Stimulated activated CD4-positive, alpha-beta T cell treated with anti-CD3 and anti-CD28 coated beads, Interleukin-4, amount 100 ng/mL, for 24 hours (primary cell): ENCODE measurements at regions not wholly inside any gene's neighbourhood (a gene's known extent, or its start where the extent isn't known, plus 50 kb on each side); places are given as distances from the start of the nearest gene placed in this dataset.

Experiments
- DNase-seq: peaks from one replicate; pipeline ENCODE4 v3.0.0-alpha.2; 2020

GRCh38 chr11:37088573-37088910, 490.5 kb upstream of the RAG2 start:
- no peak for DNase-seq

GRCh38 chr11:37087650-37088572, 489.9 kb upstream of the RAG2 start:
- no peak for DNase-seq

DNA sequence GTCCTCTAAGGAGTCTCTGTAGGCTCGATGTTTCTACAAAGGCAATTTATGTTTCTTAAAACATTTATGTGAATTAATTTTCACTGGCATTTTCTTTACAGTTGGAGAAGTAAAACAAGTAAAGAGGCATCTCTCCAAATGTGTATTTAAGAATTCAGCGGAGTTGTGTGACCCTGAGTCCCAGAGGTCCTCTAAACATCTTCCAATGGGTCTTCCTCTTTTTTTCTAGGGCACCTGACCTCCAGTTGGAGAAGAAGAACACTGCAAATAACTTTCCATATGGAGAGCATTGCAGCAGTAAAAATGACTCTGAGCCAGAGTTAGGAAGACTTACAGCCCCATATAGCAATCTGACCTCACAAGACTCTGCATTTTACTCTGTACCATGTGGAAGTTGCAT, 480.5 kb upstream of the RAG2 start:
- DNase-seq, result no peak

GRCh38 chr11:37076866-37077265, 478.8 kb upstream of the RAG2 start:
- DNase-seq, result no peak

DNA sequence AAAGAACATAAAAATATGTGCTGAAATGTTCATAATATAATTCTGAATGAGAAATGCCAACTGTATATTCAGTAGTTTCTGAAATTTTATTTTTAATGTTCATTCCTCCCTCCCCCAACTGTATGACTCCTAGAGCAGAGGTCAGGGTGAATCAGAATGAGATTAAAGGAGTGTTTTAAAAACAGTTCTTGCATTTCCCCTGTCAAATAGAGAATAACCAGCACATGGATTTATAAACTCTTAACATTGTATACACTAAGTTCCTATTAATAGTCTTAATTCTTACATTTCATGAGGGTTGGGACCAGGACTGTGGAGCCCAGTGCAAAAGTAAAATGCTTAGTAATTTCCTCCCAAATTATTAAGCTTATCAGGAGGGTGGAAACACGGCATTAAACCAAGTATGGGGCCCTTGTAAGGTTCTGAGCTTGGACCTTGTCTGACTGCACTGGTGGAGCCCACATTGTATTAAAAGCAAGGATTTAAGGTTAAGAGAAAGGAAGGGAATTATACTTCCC, 474.6 kb upstream of the RAG2 start:
- DNase-seq, result no peak

GRCh38 chr11:37050311-37050710, 452.3 kb upstream of the RAG2 start:
- no peak for DNase-seq

DNA sequence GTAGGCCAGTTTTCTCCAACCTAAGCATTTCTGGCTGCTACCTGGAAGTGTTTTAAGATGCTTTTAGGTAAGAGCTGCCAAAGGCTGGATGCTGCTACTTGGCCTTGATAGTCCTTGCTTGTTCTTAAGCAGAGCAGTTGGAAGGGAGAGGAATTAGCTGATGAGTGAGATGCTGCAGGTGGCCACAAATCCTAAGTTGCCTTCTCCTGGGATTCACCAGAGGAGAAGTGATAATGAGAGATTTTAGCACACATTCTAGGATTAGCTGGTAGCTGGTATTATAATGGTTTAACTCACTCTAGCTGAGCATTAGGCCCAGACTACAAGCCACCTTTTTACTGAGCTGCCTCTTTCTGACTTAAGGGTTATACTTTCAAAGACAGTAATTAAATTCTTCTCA, 442.9 kb upstream of the RAG2 start:
- DNase-seq, result no peak

- DNase-seq, result no peak
These were observed 440.9 kb upstream of the RAG2 start for GRCh38 chr11:37038911-37039310.

- DNase-seq, result no peak
These were observed 428.7 kb upstream of the RAG2 start for GRCh38 chr11:37026741-37027140.

GRCh38 chr11:37026326-37026725, 428.3 kb upstream of the RAG2 start:
- DNase-seq, result no peak

DNA sequence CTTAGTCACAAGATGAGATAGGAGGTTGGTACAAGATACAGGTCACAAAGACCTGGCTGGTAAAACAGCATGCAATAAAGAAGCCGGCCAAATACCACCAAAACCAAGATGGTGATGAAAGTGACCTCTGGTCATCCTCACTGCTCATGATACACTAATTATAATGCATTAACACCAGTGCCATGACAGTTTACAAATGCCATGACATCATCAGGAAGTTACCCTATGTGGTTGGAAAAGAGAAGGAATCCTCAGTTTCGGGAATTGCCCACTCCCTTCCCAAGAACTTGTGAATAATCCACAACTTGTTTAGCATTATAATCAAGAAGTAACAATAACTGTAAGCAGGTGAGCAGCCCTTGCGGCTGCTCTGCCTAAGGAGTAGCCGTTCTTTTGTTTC, 408.5 kb upstream of the RAG2 start:
- no peak for DNase-seq

DNA sequence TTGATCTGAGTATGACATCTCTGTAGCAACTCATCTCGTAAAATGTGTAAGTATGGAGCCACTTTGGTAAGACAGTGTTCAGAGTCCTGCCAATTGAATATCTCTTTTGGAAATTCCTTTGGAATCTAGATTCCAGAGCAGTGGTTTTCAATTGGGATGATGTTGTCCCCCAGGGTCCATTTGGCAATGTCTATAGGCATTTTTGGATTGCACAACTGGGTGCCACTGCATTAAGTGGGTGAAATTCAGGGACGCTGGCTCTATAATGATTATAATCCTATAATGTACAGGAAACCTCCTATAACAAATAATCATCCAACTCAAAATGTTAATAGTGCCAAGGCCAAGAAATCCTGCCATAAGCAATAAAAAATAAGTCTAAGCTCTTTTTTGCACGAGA, 404.8 kb upstream of the RAG2 start:
- DNase-seq, result no peak

GRCh38 chr11:36997656-36998055, 399.6 kb upstream of the RAG2 start:
- no peak for DNase-seq

DNA sequence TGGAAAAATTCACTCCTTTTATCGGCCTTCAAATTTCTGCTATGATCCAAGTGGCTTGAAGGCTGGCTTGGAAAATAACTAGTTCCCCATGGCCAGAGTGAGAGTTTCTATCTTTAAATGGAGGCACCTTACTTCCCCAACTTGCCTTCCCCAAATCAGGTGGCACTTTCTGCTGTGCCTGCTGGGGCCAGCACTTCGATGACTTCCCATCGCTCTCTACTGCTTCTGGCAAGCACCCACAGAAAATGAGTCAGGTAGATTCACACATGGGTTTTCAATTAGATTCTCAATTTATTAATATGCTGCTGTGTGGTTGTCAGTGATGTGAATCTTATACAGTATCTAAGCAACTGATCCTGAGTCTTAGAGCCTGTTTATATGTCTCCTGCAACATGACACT, 398.8 kb upstream of the RAG2 start:
- DNase-seq, result no peak

DNA sequence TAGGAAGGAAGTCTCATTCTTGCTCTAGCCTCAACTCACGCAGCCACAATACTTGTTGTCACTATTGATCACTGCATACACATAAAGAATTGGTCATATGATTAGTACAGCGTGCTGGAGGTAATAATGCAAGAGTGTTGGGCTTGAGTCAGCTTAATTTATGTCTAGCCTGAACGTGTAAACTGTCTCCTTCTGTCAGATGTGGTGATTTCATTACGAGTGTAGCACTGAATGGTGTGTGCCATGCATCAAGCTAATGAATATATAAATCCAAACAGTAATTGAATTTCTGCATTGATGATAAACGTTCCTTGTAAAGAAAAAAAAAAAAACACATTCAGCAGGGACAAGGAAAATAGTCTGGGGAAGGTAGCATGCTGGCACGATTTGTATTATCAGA, 396.2 kb upstream of the RAG2 start:
- DNase-seq, result no peak

DNA sequence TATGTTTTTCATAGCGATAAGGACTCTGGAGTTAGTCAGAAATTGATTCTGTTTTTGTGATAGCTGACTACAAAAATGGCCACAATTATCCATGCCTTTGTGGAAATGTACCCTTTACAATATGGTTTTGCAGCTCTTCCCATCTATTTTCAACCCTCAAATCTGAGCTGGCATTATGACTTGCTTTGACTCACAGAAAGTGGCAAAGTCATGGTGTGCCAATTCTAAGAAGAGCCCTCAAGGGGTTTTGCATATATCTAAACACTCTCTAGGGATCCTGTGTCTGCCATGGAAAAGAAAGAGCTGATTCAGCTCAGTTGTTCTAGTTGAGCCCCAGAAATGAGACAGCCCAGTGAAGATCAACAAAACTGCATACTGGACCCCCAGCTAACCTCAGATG, 390.5 kb upstream of the RAG2 start:
- no peak for DNase-seq

DNA sequence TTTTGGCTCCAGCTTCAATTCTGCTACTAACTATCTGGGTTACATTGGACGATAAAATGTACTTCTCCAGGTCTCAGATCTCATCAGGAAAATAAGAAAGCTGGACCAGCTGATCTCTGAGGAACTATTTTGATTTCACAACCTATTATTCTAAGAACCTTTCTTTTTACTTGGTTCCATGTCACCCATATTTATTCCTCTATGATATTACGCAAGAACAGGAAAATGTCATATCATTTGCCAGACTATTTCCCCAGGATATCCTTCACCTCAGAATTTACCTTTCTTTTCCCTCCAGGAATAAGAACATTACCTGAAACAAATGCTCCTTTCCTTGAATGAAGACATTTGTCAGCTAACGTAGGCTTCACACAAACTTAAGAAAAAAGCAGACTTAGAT, 387.5 kb upstream of the RAG2 start:
- no peak for DNase-seq

DNA sequence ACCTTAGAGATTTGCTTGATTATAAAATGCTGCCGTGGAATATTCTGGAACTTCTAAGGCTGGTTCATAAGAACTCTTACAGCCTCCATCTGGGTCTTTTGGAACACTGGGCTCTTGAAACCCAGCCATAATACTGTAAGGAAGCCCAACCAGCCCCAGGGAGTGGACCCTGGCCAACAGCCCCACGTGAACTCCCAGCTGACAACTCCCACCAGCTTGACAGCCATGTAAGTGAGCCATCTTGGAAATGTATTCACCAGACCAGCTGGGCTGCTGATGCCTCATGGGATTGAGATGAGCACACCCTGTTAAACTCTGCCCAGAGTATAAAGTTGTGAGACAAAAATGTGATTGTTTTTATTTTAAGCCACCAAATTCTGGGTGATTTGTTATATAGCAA, 378.7 kb upstream of the RAG2 start:
- no peak for DNase-seq

DNA sequence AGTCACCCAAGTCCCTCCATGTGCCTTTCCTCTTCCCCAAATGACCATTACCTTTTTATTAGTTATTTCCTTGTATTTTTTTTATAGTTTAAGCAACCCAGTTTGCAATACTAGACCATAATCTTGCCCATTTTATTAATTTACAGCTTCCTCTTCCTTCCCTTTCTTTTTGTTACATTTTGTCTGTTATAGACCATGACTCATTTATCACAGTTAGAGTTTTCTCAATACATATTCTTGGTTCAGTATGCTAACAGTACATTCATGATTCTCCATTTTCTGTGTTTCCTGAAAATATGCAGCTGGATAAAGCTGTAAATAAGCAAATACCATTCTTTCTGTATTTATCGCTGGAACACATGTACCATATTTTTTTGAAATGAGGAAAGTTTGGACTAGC, 376.7 kb upstream of the RAG2 start:
- no peak for DNase-seq

DNA sequence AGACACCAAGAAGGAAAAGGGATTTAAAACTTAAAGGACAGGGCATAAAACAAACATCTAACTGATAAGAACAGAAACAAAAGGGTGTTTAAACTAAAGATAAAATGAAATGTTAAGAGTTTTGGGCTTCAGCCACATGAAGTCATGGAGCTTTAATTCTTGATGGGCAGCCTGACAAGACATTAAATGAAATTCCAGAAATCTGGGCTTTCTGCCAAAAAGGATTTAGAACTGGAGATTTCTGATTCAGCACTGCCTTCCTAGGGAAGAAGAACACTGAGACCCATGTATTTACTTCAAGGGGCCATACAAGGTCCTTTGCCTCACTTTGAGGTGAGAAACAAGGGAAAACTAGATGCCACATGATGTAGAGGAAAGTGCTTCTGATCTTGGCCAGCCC, 355.9 kb upstream of the RAG2 start:
- no peak for DNase-seq

GRCh38 chr11:36948460-36949127, 350.6 kb upstream of the RAG2 start:
- DNase-seq, result no peak

GRCh38 chr11:36945384-36945783, 347.3 kb upstream of the RAG2 start:
- DNase-seq, result no peak

GRCh38 chr11:36933481-36933880, 335.4 kb upstream of the RAG2 start:
- DNase-seq, result no peak

- no peak for DNase-seq
These were observed 333.1 kb upstream of the RAG2 start for GRCh38 chr11:36931139-36931538.

- DNase-seq, result no peak
These were observed 332.2 kb upstream of the RAG2 start for GRCh38 chr11:36930256-36930655.
